ENCODE measurements at regions not wholly inside any gene's neighbourhood (a gene's known extent, or its start where the extent isn't known, plus 50 kb on each side); places are given as distances from the start of the nearest gene placed in this dataset.

DNA sequence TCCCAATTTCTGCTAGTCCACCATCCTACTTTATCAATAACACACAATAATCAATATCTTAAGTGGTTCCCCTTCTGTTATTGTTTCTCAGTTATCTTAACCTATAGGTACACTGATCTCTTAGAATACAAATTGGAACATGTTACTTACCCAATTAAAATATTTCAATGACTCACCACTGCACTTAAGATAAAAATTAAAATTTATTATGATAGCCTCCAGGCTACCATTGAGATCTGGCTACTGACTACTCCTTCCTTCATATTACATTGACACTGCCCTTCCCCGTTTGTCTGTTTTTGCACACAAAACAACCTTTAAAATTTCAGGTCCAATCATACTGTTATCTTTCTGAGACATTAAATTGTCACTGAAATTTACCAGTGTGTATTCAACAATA lies 1074.7 kb downstream of the ADGRL3 start:
- Histone ChIP-seq H3K27ac (ENCODE audit: low read depth in 2 of 2, low read length in 1 of 2) (no peak overlapping the region; a peak in 1 of 4 replicates), H3F3A (replicated peaks; ENCODE audit: insufficient read depth) (no peaks in the 10 kb centered on the region), H3K9me3 (no peaks in the 10 kb centered on the region), H3K4me1 (ENCODE audit: control insufficient read depth in 1 of 2, insufficient read depth in 2 of 2, low read depth in 1 of 2, low read length in 1 of 2) (no peaks in the 10 kb centered on the region), H3K36me3 (replicated peaks in 1 of 2; ENCODE audit: control insufficient read depth in 1 of 2, insufficient read depth in 2 of 2, low read length in 1 of 2) (no peaks in the 10 kb centered on the region), H2AFZ (ENCODE audit: low read depth) (no peak overlapping the region), H3K9me2 (no peaks in the 10 kb centered on the region), H3K79me2 (ENCODE audit: insufficient read depth) (no peaks in the 10 kb centered on the region), H3K4me3 (ENCODE audit: low read depth in 2 of 2, low read length in 1 of 2) (no peak overlapping the region), H4K20me1 (ENCODE audit: insufficient read depth) (no peaks in the 10 kb centered on the region), H3K4me2 (no peak overlapping the region), H3K27me3 (ENCODE audit: insufficient read depth) (no peaks in the 10 kb centered on the region), H3K9ac (no peak overlapping the region)
- DNase-seq: no peak
- CTCF ChIA-PET: no interaction called here
- 26% methylated on average over 1 of the region's 1 CpG for WGBS (ENCODE audit: low lambda C conversion rate)
- POLR2A ChIA-PET: no interaction called here
- no peak for TF ChIP-seq MEF2A (IDR thresholded peaks at IDR 0.05; ENCODE audit: borderline replicate concordance, low read depth)
- TF ChIP-seq RFX5 (IDR thresholded peaks at IDR 0.05; ENCODE audit: low read length): no peak
- no peak for TF ChIP-seq RAD21 (IDR thresholded peaks at IDR 0.05; ENCODE audit: low read length)
- TF ChIP-seq FOXM1 (IDR thresholded peaks at IDR 0.05; ENCODE audit: low read depth): no peak
- TF ChIP-seq, protein P1, sequence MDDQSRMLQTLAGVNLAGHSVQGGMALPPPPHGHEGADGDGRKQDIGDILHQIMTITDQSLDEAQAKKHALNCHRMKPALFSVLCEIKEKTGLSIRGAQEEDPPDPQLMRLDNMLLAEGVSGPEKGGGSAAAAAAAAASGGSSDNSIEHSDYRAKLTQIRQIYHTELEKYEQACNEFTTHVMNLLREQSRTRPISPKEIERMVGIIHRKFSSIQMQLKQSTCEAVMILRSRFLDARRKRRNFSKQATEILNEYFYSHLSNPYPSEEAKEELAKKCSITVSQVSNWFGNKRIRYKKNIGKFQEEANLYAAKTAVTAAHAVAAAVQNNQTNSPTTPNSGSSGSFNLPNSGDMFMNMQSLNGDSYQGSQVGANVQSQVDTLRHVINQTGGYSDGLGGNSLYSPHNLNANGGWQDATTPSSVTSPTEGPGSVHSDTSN (IDR thresholded peaks at IDR 0.05): no peak
- TF ChIP-seq, protein P2, sequence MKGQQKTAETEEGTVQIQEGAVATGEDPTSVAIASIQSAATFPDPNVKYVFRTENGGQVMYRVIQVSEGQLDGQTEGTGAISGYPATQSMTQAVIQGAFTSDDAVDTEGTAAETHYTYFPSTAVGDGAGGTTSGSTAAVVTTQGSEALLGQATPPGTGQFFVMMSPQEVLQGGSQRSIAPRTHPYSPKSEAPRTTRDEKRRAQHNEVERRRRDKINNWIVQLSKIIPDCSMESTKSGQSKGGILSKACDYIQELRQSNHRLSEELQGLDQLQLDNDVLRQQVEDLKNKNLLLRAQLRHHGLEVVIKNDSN (IDR thresholded peaks at IDR 0.05; ENCODE audit: borderline replicate concordance, low read depth): no peak
- TF ChIP-seq EZH2phosphoT487 (IDR thresholded peaks at IDR 0.05; ENCODE audit: borderline replicate concordance, low read depth): no peak
- TF ChIP-seq, protein P3, sequence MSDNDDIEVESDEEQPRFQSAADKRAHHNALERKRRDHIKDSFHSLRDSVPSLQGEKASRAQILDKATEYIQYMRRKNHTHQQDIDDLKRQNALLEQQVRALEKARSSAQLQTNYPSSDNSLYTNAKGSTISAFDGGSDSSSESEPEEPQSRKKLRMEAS (IDR thresholded peaks at IDR 0.05; ENCODE audit: low read depth): no peak
- no peak for TF ChIP-seq SIN3A (IDR thresholded peaks at IDR 0.05; ENCODE audit: borderline replicate concordance, low read depth, low read length)
- no peak for TF ChIP-seq SMC3 (IDR thresholded peaks at IDR 0.05; ENCODE audit: low read depth, low read length)
- TF ChIP-seq NRF1 (IDR thresholded peaks at IDR 0.05; ENCODE audit: low read depth, low read length): no peak
- TF ChIP-seq, protein P4, sequence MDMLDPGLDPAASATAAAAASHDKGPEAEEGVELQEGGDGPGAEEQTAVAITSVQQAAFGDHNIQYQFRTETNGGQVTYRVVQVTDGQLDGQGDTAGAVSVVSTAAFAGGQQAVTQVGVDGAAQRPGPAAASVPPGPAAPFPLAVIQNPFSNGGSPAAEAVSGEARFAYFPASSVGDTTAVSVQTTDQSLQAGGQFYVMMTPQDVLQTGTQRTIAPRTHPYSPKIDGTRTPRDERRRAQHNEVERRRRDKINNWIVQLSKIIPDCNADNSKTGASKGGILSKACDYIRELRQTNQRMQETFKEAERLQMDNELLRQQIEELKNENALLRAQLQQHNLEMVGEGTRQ (IDR thresholded peaks at IDR 0.05; ENCODE audit: borderline replicate concordance, low read depth, low read length): no peak
- TF ChIP-seq, protein P5, sequence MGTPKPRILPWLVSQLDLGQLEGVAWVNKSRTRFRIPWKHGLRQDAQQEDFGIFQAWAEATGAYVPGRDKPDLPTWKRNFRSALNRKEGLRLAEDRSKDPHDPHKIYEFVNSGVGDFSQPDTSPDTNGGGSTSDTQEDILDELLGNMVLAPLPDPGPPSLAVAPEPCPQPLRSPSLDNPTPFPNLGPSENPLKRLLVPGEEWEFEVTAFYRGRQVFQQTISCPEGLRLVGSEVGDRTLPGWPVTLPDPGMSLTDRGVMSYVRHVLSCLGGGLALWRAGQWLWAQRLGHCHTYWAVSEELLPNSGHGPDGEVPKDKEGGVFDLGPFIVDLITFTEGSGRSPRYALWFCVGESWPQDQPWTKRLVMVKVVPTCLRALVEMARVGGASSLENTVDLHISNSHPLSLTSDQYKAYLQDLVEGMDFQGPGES (IDR thresholded peaks at IDR 0.05; ENCODE audit: low read depth, low read length): no peak
- no peak for TF ChIP-seq TCF12 (IDR thresholded peaks at IDR 0.05)
- no peak for TF ChIP-seq ELF1 (IDR thresholded peaks at IDR 0.05)
- no peak for TF ChIP-seq FOSL2 (IDR thresholded peaks at IDR 0.05; ENCODE audit: borderline replicate concordance, low read depth)
